ENCODE measurements at regions not wholly inside any gene's neighbourhood (a gene's known extent, or its start where the extent isn't known, plus 50 kb on each side); places are given as distances from the start of the nearest gene placed in this dataset.

DNA sequence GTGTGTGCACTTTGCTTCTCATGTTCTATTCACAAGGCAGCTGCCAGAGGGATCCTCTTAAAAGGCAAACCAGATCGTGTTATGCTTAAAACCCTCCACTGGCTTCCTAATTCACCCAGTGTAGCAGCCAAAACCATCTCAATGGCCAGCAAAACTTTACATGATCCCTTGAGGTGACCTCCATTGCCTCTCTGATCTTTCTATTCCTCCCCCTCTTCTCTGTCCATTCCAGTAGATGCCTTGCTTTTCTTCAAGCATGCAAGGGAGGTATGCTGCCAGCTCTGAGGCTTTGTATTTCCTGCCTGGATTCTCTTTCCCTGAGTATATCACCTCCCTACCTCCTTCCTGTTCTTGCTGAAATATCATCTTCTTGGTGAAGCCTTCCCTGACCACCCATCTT lies 93.2 kb upstream of the KCNK2 start:
- TF ChIP-seq EZH2phosphoT487 (IDR thresholded peaks at IDR 0.05; ENCODE audit: low read depth): no peak
- TF ChIP-seq CTCF (IDR thresholded peaks at IDR 0.05; ENCODE audit: low read depth, low read length): no peak

Measured in OCI-LY3 (cell line).